T47D (cell line): ENCODE measurements at regions not wholly inside any gene's neighbourhood (a gene's known extent, or its start where the extent isn't known, plus 50 kb on each side); places are given as distances from the start of the nearest gene placed in this dataset.

Experiments
- DNase-seq, 2 experiments: peaks; one replicate each; pipeline versions ENCODE4 v3.0.0 to v3.0.0-alpha.2; 2011 to 2012; ENCODE audit warnings: low read depth in 1 of 2, low spot score in 1 of 2
- JUND ChIP-seq: IDR thresholded peaks from 2 replicates; pipeline ENCODE4 v1.6.1; 2012; ENCODE audit warnings: low read depth
- in situ Hi-C: cut with HindIII; loops from 2 replicates; pipeline ENCODE4 v1.10.0; 2016; ENCODE audit warnings: low sequenced_read_pairs, low pct_unique_long_range_greater_than_20kb

DNA sequence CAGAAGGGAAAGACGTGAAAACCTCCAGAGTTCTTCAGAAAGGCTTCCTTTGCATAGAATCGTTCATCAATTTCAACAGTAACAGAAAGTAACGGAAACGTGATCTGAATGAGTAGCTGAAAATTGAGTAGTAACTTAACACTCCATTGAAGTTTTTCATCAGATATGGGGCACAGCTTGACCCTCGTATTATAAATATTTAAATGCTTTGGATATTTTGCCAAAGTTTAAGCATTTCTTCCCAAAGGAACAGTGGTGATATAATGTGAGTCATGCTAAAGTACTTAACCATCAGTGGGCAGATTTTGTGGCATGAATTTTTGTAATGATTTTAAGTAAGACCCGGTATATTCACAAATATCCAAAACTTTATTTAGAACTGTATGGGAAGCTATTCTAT lies 67.4 kb upstream of the ADAMTS19 start:
- no peak for TF ChIP-seq JUND
- DNase-seq, result no peak

DNA sequence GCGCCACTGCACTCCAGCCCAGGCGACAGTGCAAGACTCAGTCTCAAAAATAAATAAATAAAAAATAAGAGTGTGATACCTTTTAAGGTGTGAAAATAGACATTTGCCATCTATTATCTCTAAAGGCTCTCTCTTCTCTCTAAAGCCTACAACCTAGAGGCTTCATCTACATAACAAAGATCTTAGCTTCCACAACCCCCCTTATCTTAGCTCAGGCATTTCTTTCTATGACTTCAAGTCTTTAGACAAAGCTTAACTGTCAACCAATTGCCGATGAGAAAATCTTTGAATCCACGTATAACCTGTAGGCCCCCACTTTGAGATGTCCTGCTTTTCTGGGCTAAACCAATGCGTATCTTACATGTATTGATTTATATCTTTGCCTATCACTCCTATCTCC lies 64.9 kb upstream of the ADAMTS19 start:
- in situ Hi-C loops, result no loop called here
- DNase-seq, result no peak
- no peak for TF ChIP-seq JUND

More for the DNA sequence above, 67.4 kb upstream of the ADAMTS19 start:
- in situ Hi-C loops, result no loop called here

DNA sequence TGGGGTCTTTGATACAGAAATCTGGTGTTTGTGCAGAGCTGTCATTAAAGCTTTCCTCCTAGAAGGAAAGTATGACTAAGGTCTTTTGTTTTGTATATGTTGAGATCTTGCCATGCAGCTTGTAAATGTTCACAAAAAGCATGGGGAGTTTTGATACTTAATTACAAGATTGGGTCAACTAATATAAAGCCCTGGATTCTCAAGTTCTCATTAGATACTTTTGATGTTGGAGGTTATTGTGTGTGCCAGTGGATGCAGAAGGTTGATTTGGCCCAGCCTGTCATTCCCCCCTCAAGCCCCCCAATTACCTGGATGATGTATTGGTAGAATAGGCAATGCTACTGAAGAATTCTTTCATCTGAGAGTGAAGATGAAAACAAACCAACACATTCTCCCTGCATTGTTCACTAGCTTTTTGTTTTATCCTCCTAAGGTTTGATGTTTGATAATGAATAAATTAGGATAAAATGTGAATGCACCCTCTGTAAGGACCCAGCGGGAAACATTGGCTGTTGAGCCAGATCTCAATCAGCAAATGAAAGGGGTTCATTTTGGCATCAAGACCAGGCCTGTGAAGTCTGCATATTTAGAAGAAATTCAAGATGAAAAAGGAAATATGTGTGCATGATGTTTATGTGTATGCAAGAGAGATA lies 61.9 kb upstream of the ADAMTS19 start:
- no peak for TF ChIP-seq JUND
- no peak for DNase-seq
- in situ Hi-C loops, result no loop called here

- no peak for DNase-seq
- in situ Hi-C loops, result no loop called here
- no peak for TF ChIP-seq JUND
These were observed 61.0 kb upstream of the ADAMTS19 start for GRCh38 chr5:129399069-129399468.

DNA sequence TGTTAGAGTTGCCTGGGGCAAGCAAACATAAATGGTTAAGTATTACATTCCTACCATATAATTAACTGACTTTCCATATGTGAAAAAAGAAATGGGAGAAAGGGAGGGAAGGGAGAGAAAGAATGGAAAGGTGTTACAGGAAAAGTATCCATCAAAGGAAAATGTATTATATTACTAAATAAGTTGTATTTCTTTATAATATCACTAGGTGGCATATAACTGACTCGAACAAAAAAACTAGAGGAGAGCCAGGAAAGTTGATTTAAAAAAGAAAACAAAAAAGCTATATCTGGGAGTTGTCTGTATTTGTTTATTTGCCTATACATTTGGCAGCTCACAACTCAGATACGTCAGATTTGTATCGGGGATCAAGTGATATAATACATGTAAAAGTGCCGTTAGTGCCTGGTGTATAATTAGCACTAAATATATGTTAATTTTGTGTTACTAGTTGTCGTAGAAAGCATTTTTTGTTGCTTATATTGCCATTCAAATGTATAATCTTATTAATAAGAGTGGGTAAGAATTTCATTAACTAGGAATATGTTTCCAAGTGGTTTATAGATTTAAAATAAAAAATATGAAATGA lies 59.6 kb upstream of the ADAMTS19 start:
- TF ChIP-seq JUND, result no peak
- in situ Hi-C loops, result no loop called here
- DNase-seq, result peak; percentile 4 to 34

- DNase-seq, result no peak
- no peak for TF ChIP-seq JUND
- in situ Hi-C loops, result no loop called here
These were observed 54.9 kb upstream of the ADAMTS19 start for GRCh38 chr5:129405222-129405621.

GRCh38 chr5:129406440-129406839 lies 53.7 kb upstream of the ADAMTS19 start:
- DNase-seq, result no peak
- in situ Hi-C loops, result no loop called here
- TF ChIP-seq JUND, result no peak
